ENCODE measurements at regions not wholly inside any gene's neighbourhood (a gene's known extent, or its start where the extent isn't known, plus 50 kb on each side); places are given as distances from the start of the nearest gene placed in this dataset.

DNA sequence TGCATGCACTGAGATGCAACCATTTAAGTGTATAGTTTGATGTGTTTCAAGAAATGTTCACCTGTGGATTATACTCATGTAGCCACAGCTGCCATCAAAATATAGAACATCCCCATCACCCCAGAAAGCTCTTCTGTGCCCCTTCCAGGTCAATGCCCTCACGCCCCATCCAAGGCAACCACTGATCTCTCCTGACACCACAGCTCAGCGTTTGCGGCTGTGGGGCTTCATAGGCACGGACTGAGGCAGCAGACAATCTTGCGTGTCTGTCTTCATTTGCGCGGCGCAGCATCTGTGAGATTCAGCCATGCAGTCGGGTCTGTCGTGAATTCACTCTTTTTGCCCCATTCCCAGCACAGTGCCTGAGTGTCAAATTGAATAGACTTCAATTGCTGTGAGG is 153.8 kb upstream of the UQCRFS1 start:
- Histone ChIP-seq H3K36me3 (ENCODE audit: insufficient read depth, low read length) (no peaks in the 10 kb centered on the region), H3K4me2 (ENCODE audit: insufficient read depth, low read length) (no peak overlapping the region), H3K27ac (ENCODE audit: low read length) (no peak overlapping the region), H3K9ac (ENCODE audit: low read depth, low read length) (no peak overlapping the region), H4K20me1 (ENCODE audit: insufficient read depth, low read length) (no peaks in the 10 kb centered on the region), H3K9me3 (ENCODE audit: insufficient read depth, low read length, severe bottlenecking) (peaks cover 2% of the 10 kb centered on the region), H2AFZ (ENCODE audit: low read depth, low read length) (no peak overlapping the region), H3K4me3 (ENCODE audit: low read depth in 1 of 2, low read length in 2 of 2) (no peak overlapping the region), H3K27me3 (ENCODE audit: insufficient read depth, low read length, poor library complexity) (peaks cover 7% of the 10 kb centered on the region), H3K79me2 (ENCODE audit: insufficient read depth, low read length) (no peaks in the 10 kb centered on the region), H3K4me1 (ENCODE audit: insufficient read depth, low read length) (no peaks in the 10 kb centered on the region)
- ATAC-seq (ENCODE audit: insufficient read depth, low read depth) (no peak), DNase-seq (no peak)
- TF ChIP-seq, protein P1, sequence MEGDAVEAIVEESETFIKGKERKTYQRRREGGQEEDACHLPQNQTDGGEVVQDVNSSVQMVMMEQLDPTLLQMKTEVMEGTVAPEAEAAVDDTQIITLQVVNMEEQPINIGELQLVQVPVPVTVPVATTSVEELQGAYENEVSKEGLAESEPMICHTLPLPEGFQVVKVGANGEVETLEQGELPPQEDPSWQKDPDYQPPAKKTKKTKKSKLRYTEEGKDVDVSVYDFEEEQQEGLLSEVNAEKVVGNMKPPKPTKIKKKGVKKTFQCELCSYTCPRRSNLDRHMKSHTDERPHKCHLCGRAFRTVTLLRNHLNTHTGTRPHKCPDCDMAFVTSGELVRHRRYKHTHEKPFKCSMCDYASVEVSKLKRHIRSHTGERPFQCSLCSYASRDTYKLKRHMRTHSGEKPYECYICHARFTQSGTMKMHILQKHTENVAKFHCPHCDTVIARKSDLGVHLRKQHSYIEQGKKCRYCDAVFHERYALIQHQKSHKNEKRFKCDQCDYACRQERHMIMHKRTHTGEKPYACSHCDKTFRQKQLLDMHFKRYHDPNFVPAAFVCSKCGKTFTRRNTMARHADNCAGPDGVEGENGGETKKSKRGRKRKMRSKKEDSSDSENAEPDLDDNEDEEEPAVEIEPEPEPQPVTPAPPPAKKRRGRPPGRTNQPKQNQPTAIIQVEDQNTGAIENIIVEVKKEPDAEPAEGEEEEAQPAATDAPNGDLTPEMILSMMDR (IDR thresholded peaks at IDR 0.05; ENCODE audit: borderline replicate concordance, extremely low read depth, low read length, poor library complexity, severe bottlenecking) = no peak
- no peak for TF ChIP-seq EZH2 (IDR thresholded peaks at IDR 0.05; ENCODE audit: borderline replicate concordance, low read depth, low read length, severe bottlenecking)

DNA sequence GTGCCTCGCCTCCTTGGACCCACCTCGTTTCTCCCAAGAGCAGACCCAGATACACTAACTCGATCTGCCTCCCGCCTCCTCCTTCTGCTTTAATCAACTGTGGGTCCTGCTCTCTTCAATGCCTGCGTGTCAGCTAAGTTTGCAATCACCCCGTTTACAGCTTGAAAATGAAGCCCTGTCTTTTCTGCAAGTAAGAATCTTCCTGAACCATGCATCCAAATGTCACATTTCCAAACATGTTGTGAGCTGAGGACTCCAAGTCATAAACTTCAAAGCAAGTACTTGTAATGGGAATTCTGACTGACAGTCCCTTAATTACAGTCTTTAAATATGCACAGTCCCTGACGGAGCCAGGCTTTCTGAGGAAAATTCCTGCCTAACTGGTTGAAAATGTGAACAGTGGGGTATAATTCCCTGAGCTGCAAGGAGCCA is 154.9 kb upstream of the UQCRFS1 start:
- no peak for TF ChIP-seq EZH2 (IDR thresholded peaks at IDR 0.05; ENCODE audit: borderline replicate concordance, low read depth, low read length, severe bottlenecking)
- TF ChIP-seq, protein P1 (IDR thresholded peaks at IDR 0.05; ENCODE audit: borderline replicate concordance, extremely low read depth, low read length, poor library complexity, severe bottlenecking) = no peak
- no peak for DNase-seq

DNA sequence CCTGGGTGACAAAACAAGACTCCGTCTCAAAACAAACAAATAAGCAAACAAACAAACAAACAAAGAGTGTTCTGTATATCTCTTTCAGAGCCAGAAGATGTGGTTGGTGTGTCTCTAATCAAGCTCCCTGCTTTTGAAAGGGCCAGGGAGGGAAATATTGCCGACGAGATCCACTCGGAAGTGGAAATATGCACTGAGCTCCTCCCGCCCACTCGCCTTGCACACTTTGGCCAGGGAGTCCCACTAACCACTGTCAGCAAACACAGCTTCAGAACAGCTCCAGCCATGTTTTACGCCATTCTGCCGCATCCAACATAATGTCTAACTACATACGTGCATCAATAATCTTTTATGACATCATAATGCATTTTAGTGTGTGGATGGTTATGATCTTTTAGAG is 155.5 kb upstream of the VSTM2B start:
- no peak overlapping the region for H2AFZ ChIP-seq (ENCODE audit: low read depth, low read length)
- H3K36me3 ChIP-seq (ENCODE audit: insufficient read depth, low read length) = no peaks in the 10 kb centered on the region
- H3K79me2 ChIP-seq (ENCODE audit: insufficient read depth, low read length) = no peaks in the 10 kb centered on the region
- no peak overlapping the region for H3K27ac ChIP-seq (ENCODE audit: low read length)
- peaks cover 7% of the 10 kb centered on the region for H3K27me3 ChIP-seq (ENCODE audit: insufficient read depth, low read length, poor library complexity)
- no peaks in the 10 kb centered on the region for H3K9me3 ChIP-seq (ENCODE audit: insufficient read depth, low read length, severe bottlenecking)
- H3K4me3 ChIP-seq (ENCODE audit: low read depth in 1 of 2, low read length in 2 of 2) = no peak overlapping the region
- TF ChIP-seq, protein P1 (IDR thresholded peaks at IDR 0.05; ENCODE audit: borderline replicate concordance, extremely low read depth, low read length, poor library complexity, severe bottlenecking) = no peak
- no peak for TF ChIP-seq EZH2 (IDR thresholded peaks at IDR 0.05; ENCODE audit: borderline replicate concordance, low read depth, low read length, severe bottlenecking)
- no peaks in the 10 kb centered on the region for H4K20me1 ChIP-seq (ENCODE audit: insufficient read depth, low read length)
- DNase-seq (no peak), ATAC-seq (ENCODE audit: insufficient read depth, low read depth) (no peak)
- H3K9ac ChIP-seq (ENCODE audit: low read depth, low read length) = no peak overlapping the region
- no peaks in the 10 kb centered on the region for H3K4me1 ChIP-seq (ENCODE audit: insufficient read depth, low read length)
- no peak overlapping the region for H3K4me2 ChIP-seq (ENCODE audit: insufficient read depth, low read length)

More for the DNA sequence above, 154.9 kb upstream of the UQCRFS1 start:
- Histone ChIP-seq H3K79me2 (ENCODE audit: insufficient read depth, low read length) (no peaks in the 10 kb centered on the region), H4K20me1 (ENCODE audit: insufficient read depth, low read length) (no peaks in the 10 kb centered on the region), H3K4me1 (ENCODE audit: insufficient read depth, low read length) (no peaks in the 10 kb centered on the region), H3K4me3 (ENCODE audit: low read depth in 1 of 2, low read length in 2 of 2) (no peak overlapping the region), H3K9me3 (ENCODE audit: insufficient read depth, low read length, severe bottlenecking) (no peaks in the 10 kb centered on the region), H3K4me2 (ENCODE audit: insufficient read depth, low read length) (no peak overlapping the region), H2AFZ (ENCODE audit: low read depth, low read length) (no peak overlapping the region), H3K27ac (ENCODE audit: low read length) (no peak overlapping the region), H3K36me3 (ENCODE audit: insufficient read depth, low read length) (no peaks in the 10 kb centered on the region), H3K27me3 (ENCODE audit: insufficient read depth, low read length, poor library complexity) (peaks cover 7% of the 10 kb centered on the region), H3K9ac (ENCODE audit: low read depth, low read length) (no peak overlapping the region)
- ATAC-seq (ENCODE audit: insufficient read depth, low read depth) = no peak

Measured in DND-41 (cell line).